ENCODE measurements at regions not wholly inside any gene's neighbourhood (a gene's known extent, or its start where the extent isn't known, plus 50 kb on each side); places are given as distances from the start of the nearest gene placed in this dataset.

GRCh38 chr6:80605165-80605989 is 498.9 kb downstream of the BCKDHB start:
- TF ChIP-seq CTCF (IDR thresholded peaks at IDR 0.05) (peak; percentile 79), ZFX (IDR thresholded peaks at IDR 0.05; ENCODE audit: borderline replicate concordance) (no peak)

All from 22Rv1 (cell line).